CD4-positive, alpha-beta T cell treated with Interleukin-15 for 4 hours (primary cell): ENCODE measurements at regions not wholly inside any gene's neighbourhood (a gene's known extent, or its start where the extent isn't known, plus 50 kb on each side); places are given as distances from the start of the nearest gene placed in this dataset.
A peak's percentile ranks its signal among the peaks of the same experiment; 100 is the strongest.
"Not testable (repeated sequence)": the region's sequence is repeated elsewhere in the genome, so short reads cannot be mapped to it uniquely, and the experiment has no call there.

Experiments
- DNase-seq: peaks from one replicate; pipeline ENCODE4 v3.0.0-alpha.2; 2020; ENCODE audit warnings: low spot score

DNA sequence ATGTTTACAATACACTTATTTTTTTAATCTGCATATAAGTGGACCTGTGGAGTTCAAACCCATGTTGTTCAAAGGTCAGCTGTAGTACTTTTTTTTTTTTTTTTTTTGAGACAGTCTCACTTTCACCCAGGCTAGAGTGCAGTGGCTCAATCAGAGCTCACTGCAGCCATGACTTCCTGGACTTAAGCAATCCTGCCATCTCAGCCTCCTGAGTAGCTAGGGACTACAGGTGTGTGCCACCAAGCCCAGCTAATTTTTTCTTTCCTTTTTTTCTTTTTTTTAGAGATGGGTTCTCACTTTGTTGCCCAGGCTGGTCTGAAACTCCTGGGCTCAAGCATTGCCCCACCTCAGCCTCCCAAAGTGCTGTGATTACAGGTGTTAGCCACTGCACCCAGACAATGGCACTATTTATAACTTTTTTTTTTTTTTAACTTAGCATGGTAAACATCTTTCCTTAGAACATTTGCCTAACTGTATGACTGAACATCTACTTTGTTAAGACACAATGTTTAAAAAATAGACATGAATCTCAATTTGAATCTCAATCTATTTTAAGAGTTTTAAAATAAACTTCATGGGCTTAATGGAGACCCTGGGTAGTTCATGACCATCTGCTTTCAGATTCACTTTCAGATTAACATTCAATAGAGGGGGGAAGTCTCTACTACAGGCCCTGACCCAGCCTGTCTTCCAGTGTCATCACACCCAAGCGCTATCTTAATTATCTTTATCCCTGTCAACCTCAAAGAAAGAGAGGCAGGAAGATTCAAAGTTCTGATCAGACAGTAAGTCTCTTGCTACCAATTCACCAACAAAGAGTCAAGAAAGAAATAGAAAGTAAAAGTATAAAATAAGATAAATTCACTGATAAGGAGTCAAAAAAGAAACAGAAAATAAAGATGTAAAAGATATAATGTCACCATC lies 97.7 kb upstream of the DOCK9 start:
- DNase-seq = peak; percentile 40

GRCh38 chr13:99078017-99078771 lies 100.3 kb upstream of the DOCK9 start:
- peak; percentile 16 for DNase-seq

- no peak for DNase-seq
These were observed 102.3 kb upstream of the DOCK9 start for GRCh38 chr13:99080131-99080530.

DNA sequence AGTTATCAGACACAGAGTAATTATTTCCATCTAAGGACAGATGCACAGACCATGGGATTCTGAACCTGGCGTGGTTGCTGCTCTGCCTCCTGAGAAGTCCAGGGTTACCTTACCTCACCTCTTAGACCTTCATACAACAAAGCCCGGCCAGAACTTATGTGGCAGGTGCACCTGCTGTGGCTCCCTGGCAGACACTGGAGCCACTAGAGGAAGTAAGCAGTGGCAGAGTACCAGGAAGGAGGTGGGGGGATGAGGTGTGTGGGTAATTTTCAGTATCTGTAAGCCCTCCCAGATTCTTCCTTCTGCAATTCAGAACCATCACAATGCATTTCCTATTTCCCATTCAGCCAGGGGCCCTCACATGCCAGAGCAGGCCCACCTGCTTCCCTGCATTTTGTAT lies 106.1 kb upstream of the DOCK9 start:
- DNase-seq = peak; percentile 17

DNA sequence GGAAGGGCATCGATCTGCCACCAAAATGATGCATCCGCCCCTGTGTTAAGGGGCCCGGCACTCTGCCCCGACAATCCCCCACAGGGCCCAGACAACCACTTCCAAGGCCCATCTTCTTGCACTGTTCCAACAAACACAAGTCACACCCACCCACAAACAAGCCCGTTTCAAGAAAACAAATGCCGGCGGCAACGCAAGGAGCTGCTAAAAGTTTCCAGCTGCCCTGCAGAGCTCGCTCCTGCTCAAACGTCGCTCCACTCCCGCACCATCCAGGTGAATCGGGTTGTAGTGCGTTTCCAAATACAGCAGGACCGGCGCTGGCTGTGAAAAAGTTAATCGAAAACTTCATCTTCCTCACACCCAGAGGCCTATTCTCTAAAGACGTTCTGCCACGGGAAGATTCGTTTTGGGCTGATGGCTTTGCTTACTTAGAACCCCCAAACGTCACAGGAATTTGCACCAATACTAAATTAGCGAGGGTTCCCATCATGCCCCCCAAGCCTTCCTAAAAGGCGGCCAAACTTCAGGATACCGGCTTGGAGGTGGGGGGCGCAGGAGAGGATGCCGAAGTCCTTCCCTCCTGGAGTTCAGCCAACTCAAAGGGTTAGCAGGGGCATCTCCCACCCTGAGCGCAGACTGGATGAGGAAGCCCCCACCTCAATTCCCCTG lies 107.4 kb upstream of the DOCK9 start:
- peak; percentile 12 for DNase-seq

- no peak for DNase-seq
These were observed 108.0 kb upstream of the DOCK9 start for GRCh38 chr13:99085808-99086266.

- peak; percentile 76 for DNase-seq
These were observed 108.6 kb upstream of the DOCK9 start for GRCh38 chr13:99086267-99087097.

DNA sequence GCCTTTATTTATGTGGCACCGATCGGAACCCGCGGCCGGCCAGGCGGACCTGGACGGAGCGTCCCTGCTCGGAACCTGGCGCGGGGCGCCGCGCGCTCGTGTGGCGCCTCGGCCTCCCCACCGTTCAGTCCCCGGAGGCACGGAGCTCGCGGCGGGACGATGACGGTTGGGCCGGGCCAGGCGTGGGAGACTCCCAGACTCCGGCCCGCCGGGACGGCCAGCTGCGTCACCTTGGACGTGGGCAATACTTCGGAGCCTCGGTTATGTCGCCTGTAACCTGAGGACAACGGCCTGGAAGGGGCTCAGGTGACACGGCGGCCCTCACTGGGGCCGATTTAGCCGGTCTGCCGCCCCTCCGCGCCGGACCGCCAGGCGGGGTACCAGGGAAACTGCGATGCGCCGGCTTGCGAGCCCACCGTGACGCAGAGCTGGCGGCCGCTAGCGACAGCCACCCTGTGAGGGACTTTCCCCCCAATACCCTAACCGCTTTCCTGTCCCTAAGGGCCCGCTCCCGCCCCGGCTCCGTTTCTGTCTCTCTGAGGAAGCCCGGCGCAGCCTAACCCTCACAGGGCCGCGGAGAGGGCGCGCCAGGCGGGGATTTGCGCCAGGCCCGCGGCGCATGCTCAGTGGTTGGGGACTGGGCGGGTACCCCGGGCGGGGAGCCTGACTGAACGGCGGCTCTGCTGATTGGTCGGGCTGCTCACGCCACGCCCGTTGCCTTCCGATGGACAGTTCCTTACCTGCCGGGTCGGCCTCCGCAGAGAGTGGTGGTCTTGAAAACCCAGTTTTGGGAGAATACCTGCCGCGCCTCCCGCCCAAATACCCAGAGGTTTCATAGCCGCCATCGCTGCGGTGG lies 109.5 kb upstream of the DOCK9 start:
- DNase-seq = peak; percentile 93

DNA sequence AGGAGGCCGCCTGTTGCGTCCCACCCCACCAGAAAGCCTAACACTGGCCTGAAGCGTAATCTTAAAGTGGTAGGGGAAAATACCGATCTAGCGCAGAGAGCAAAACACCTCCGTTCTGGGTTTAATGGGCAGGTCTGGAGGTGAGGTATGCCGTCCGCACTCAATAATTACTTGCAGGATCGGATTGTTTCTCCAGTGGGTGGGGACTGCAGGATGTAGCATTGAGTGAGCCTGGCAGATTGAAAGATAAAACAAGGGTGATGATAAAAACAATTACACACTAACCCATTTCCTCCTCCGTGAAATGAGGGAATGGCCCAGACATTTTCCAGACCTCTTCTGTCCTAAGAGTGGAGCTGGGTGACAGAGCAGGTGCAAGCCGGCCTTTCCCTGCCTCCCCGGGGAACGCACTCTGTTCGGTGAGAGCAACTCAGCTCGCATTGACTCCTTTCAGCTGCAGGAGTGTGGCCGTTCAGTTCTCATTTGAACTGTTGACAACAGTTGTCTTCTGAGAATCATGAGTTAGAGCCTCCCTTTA lies 110.2 kb upstream of the DOCK9 start:
- peak; percentile 48 for DNase-seq

DNA sequence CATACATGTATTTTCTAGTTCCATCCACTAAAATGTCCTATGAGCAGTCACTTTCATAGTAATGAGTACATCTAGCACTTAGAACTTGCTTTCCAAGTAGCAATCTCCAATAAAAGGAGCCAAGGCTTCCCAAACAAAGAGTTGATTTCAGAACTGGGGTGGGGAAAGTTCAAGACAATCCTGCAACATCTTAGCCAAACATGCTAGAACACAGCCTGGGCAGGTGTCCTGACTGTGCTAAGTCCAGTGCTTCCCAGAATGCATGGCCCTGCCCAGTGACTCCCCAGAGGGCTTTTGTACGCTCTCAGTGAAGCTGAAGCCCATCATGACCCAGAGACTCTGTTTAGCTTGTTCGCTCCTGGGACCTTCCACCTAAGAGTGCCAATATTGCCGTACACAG lies 106.7 kb upstream of the UBAC2 start:
- no peak for DNase-seq

DNA sequence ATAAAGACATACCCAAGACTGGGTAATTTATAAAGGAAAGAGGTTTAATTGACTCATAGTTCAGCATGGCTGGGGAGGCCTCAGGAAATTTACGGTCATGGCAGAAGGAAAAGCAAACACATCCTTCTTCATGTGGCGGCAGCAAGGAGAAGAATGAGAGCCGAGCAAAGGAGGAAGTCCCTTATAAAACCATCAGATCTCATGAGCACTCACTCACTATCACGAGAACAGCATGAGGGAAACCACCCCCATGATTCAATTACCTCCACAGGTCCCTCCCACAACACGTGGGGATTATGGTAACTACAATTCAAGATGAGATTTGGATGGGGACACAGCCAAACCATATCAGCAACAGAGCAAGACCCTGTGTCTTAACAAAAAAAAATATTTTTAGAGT lies 98.8 kb upstream of the UBAC2 start:
- DNase-seq = not testable (repeated sequence)

- DNase-seq = no peak
These were observed 97.1 kb upstream of the UBAC2 start for GRCh38 chr13:99103536-99103935.

DNA sequence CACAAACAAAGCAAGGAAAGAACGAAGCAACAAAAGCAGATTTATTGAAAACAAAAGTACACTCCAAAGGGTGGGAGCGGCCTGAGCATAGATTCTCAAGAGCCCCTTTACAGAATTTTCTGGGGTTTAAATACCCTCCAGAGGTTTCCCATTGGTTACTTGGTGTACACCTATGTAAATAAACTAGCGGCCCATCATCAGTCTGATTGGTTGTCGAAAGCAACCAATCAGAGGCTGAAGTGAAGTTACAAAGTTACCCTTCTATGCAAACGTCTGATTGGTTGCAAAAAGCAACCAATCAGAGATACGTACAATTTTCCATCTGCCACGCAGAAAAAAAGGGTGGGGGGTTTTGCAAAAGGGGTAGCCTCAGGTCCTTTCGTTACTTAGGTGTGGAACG lies 96.3 kb upstream of the UBAC2 start:
- no peak for DNase-seq

DNA sequence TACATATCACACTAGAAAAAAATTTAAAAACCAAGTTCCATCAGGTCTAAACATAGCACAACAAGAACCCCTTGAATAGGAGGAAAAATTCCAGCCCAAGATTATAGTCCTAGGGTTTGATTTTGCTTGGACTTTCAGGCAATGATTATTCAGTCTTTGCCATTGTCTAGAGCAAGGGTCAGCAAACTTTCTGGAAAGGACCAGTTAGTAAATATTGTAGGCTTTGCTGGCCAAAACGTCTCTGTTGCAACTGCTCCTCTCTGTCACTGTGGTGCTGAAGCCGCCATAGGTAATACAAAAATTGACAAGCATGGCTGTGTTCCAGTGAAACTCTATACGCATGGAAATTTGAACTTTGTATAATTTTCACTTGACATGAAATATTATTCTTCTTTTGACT lies 95.5 kb upstream of the UBAC2 start:
- no peak for DNase-seq

DNA sequence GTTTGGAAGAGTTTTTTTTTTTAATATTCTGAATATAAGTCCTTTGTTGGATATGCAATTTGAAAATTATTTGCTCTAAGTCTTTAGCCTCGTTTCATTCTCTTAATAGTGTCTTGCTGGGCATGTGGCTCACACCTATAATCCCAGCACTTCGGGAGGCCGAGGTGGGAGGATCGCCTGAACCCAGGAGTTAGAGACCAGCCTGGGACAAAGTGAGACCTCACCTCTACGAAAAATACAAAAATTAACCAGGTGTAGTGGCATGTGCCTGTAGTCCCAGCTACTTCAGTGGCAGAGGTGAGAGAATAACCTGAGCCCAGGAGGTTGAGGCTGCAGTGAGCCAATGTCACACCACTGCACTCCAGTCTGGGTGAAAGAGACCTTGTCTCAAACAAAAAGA lies 87.3 kb upstream of the UBAC2 start:
- no peak for DNase-seq

DNA sequence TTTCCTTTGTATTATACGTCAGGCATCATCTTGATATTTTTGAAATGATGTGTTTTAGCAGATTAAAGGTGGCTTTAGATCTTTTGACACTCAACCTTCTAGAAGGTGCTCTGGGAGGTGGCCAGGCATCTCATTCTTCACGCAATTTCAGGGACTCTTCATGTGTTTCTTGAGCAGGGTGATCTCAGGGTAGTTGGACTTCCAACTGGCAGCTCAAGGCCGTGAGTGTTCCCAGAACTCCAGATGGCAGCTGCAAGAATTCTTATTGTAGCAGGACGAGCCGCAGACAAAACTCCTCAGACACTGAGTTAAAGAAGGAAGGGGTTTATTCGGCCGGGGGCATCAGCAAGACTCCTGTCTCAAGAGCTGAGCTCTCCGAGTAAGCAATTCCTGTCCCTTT lies 82.5 kb upstream of the UBAC2 start:
- no peak for DNase-seq

DNA sequence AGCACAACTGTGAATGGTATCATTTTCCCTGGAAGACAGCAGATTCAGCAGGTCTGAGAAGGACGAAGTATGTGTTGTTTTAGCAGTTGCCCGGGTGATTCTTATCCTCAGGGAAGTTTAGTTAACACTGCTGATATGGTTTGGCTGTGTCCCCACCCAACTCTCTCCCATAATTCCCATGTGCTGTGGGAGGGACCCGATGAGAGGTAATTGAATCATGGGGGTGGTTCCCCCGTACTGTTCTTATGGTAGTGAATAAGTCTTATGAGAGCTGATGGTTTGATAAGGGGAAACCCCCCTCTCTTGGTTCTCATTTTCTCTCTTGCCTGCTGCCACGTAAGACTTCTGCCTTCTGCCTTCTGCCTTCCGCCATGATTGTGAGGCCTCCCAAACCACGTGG lies 81.0 kb upstream of the UBAC2 start:
- DNase-seq = peak; percentile 47

DNA sequence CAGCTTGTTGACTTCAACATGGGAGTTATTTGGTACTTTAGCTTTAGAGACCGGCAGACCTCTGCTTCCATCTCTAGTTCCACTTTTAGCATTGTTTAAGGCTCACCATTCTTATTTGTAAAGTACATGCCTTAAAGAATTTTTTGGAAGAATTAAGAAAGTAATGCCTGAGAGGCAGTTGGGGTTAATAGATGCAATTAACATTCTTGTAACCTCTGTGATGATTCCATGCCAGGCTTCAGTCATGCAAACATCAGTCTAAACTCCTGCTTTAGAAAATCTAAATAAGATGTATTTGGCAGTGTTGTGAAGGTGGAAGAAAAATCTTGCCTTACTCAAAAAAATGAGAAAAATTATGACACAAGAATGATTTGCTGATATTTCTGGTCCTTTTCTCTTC lies 79.9 kb upstream of the UBAC2 start:
- no peak for DNase-seq

- no peak for DNase-seq
These were observed 78.5 kb upstream of the UBAC2 start for GRCh38 chr13:99122171-99122570.
